Activated B cell treated with CpG ODN at 0.5 μM for 24 hours (primary cell): ENCODE measurements at regions not wholly inside any gene's neighbourhood (a gene's known extent, or its start where the extent isn't known, plus 50 kb on each side); places are given as distances from the start of the nearest gene placed in this dataset.

Experiments
- ATAC-seq: fragments of 200-7000 bp; cut with Tn5 transposase; one replicate; pipeline ENCODE4 v1.10.0; 2021; ENCODE audit warnings: low read depth, mild to moderate bottlenecking, moderate library complexity
- CTCF ChIA-PET: fragments of 350-600 bp; sonication (Branson Sonifier 250); formaldehyde crosslinking; loops from one replicate; lab custom pipeline; 2021; ENCODE audit warnings: antibody characterized with exemption; lab: Charles Lee
- POLR2A ChIA-PET: fragments of 350-600 bp; sonication (Branson Sonifier 250); formaldehyde crosslinking; loops from one replicate; lab custom pipeline; 2021; ENCODE audit warnings: antibody characterized with exemption; lab: Charles Lee
- DNase-seq: peaks from one replicate; pipeline ENCODE4 v3.0.0; 2022
- H3K27ac Mint-ChIP-seq: one replicate; pipeline ENCODE4 v1.8.0; 2020; ENCODE audit warnings: mixed read lengths
- H3K27me3 Mint-ChIP-seq: one replicate; pipeline ENCODE4 v1.8.0; 2021; ENCODE audit warnings: mixed read lengths
- H3K36me3 Mint-ChIP-seq: one replicate; pipeline ENCODE4 v1.8.0; 2021; ENCODE audit warnings: low read depth, mixed read lengths
- H3K4me1 Mint-ChIP-seq: one replicate; pipeline ENCODE4 v1.8.0; 2021; ENCODE audit warnings: mixed read lengths
- H3K4me3 Mint-ChIP-seq: one replicate; pipeline ENCODE4 v1.8.0; 2020; ENCODE audit warnings: mild to moderate bottlenecking, mixed read lengths
- H3K9me3 Mint-ChIP-seq: one replicate; pipeline ENCODE4 v1.8.0; 2020; ENCODE audit warnings: mixed read lengths
- intact Hi-C: fragments of 100-400 bp; cut with micrococcal nuclease; formaldehyde crosslinking; loops from one replicate; pipeline ENCODE4 v1.15.1; 2024
- TF ChIP-seq, protein P1 (sequence below): fragments of 200-600 bp; IDR thresholded peaks from one replicate; pipeline ENCODE4 v1.8.0; 2022; ENCODE audit warnings: antibody characterized with exemption, mild to moderate bottlenecking

DNA sequence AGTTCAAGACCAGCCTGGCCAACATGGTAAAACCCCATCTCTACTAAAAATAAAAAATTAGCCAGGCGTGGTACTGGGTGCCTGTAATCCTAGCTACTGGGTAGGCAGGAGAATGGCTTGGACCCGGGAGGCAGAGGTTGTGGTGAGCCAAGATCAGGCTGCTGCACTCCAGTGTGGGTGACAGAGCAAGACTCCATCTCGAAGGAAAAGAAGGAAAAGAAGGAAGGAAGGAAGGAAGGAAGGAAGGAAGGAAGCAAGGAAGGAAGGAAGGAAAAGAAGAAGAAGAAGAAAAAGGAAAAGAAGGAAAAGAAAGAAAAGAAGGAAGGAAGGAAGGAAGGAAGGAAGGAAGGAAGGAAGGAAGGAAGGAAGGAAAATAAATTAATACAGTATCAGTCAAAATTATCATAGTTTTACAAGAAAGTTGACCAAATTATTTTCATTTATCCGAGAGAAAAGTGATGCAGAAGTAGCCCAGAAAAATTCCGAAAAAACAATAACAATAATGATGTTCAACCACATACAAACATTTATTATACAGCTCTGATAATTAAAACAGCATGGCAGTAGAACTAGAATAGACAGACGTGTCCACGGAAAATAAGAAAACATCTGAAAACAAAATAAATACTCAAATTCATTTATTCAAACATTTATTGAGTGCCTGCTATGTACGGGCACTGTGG, 292.4 kb upstream of the MKLN1 start:
- H3K9me3 Mint-ChIP-seq = no peaks in the 10 kb centered on the region
- no peak for DNase-seq
- no peak for ATAC-seq
- POLR2A ChIA-PET = interaction anchor here (0.6 to 1.5 kb wide), 3 partner anchors 53 to 91 kb away, joined by 3 to 6 read pairs (median 4); no protein-coding TSS in a partner anchor
- H3K4me3 Mint-ChIP-seq = no peak overlapping the region
- peak overlapping the region; percentile 98 for H3K27ac Mint-ChIP-seq
- H3K4me1 Mint-ChIP-seq = peaks cover 87% of the 10 kb centered on the region
- H3K27me3 Mint-ChIP-seq = no peaks in the 10 kb centered on the region
- intact Hi-C loops = no loop called here
- CTCF ChIA-PET = interaction anchor here (6.2 kb wide), 1 partner anchor 53 kb away, joined by 128 read pairs; no protein-coding TSS in a partner anchor
- peaks cover 24% of the 10 kb centered on the region for H3K36me3 Mint-ChIP-seq
- TF ChIP-seq, protein P1, sequence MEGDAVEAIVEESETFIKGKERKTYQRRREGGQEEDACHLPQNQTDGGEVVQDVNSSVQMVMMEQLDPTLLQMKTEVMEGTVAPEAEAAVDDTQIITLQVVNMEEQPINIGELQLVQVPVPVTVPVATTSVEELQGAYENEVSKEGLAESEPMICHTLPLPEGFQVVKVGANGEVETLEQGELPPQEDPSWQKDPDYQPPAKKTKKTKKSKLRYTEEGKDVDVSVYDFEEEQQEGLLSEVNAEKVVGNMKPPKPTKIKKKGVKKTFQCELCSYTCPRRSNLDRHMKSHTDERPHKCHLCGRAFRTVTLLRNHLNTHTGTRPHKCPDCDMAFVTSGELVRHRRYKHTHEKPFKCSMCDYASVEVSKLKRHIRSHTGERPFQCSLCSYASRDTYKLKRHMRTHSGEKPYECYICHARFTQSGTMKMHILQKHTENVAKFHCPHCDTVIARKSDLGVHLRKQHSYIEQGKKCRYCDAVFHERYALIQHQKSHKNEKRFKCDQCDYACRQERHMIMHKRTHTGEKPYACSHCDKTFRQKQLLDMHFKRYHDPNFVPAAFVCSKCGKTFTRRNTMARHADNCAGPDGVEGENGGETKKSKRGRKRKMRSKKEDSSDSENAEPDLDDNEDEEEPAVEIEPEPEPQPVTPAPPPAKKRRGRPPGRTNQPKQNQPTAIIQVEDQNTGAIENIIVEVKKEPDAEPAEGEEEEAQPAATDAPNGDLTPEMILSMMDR = no peak

DNA sequence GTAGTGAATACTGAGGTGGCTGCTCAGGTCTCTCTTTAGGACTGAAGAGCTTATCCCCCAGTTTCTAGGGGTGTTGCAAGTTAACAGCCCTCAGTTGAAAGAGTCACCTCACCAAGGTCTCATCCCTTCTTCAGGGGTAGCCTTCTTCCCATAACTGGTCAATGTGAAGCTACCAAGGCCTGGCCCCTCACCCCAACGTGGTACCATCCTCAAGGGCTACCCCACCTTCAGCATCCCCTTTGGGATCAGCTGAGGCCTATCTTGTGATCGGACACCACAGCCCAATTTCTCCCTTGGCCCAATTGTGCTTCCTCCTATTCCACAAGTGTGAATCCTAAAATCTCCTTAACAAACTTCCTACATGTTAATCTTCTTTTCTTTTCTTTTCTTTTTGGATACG, 289.5 kb upstream of the MKLN1 start:
- ATAC-seq (no peak), DNase-seq (no peak)
- Mint-ChIP-seq H3K36me3 (peaks cover 37% of the 10 kb centered on the region), H3K4me1 (peaks cover 73% of the 10 kb centered on the region), H3K27ac (peak overlapping the region; percentile 66), H3K4me3 (no peak overlapping the region), H3K9me3 (no peaks in the 10 kb centered on the region), H3K27me3 (no peaks in the 10 kb centered on the region)
- intact Hi-C loops = no loop called here
- CTCF ChIA-PET = interaction anchor here (0.7 to 6.2 kb wide), 6 partner anchors 12 to 142 kb away, joined by 3 to 128 read pairs (median 4); no protein-coding TSS in a partner anchor
- POLR2A ChIA-PET = interaction anchor here (0.6 to 3.3 kb wide), 5 partner anchors 10 to 97 kb away, joined by 3 to 20 read pairs (median 3); no protein-coding TSS in a partner anchor
- TF ChIP-seq, protein P1 = no peak

DNA sequence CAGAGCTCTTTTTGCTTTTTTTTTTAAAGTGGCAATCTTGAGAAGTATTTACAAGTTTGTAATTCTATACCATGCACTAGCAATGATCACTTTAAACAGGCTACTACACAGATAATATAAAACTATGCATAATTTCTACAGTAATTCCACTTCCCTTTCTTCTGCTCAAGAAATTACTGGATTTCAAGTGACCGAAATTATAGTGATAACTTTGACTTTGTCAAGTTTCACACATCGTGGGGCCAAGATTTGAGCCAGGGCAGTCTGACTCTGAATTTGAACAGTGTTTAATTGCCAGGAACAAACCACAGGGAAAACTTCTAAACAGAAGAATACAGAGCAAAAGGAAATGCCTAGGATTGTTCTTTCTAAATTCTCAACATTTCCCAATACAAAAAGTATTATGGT, 288.3 kb upstream of the MKLN1 start:
- Mint-ChIP-seq H3K4me1 (peaks cover 63% of the 10 kb centered on the region), H3K9me3 (no peaks in the 10 kb centered on the region), H3K27ac (peak overlapping the region; percentile 76), H3K27me3 (no peaks in the 10 kb centered on the region), H3K4me3 (no peak overlapping the region), H3K36me3 (peaks cover 33% of the 10 kb centered on the region)
- intact Hi-C loops = no loop called here
- ATAC-seq (no peak), DNase-seq (no peak)
- ChIA-PET POLR2A (interaction anchor here (0.6 to 3.3 kb wide), 8 partner anchors 35 to 142 kb away, joined by 3 to 20 read pairs (median 6); no protein-coding TSS in a partner anchor), CTCF (interaction anchor here (0.9 to 6.2 kb wide), 25 partner anchors 9 to 385 kb away, joined by 3 to 128 read pairs (median 6); no protein-coding TSS in a partner anchor)
- TF ChIP-seq, protein P1 = no peak

- intact Hi-C loops = loop anchor here (1.0 kb wide), 5 partner anchors 9 to 165 kb away; no protein-coding TSS in a partner anchor
- peaks cover 33% of the 10 kb centered on the region for H3K36me3 Mint-ChIP-seq
- no peak overlapping the region for H3K4me3 Mint-ChIP-seq
- H3K27me3 Mint-ChIP-seq = no peaks in the 10 kb centered on the region
- TF ChIP-seq, protein P1 = no peak
- H3K4me1 Mint-ChIP-seq = peaks cover 59% of the 10 kb centered on the region
- peak overlapping the region; percentile 76 for H3K27ac Mint-ChIP-seq
- DNase-seq = no peak
- POLR2A ChIA-PET = interaction anchor here (0.9 to 3.3 kb wide), 10 partner anchors 16 to 142 kb away, joined by 3 to 20 read pairs (median 7); no protein-coding TSS in a partner anchor
- CTCF ChIA-PET = interaction anchor here (0.7 to 6.2 kb wide), 51 partner anchors 8 to 384 kb away, joined by 3 to 128 read pairs (median 6); no protein-coding TSS in a partner anchor
- no peaks in the 10 kb centered on the region for H3K9me3 Mint-ChIP-seq
- ATAC-seq = no peak
These were observed 287.8 kb upstream of the MKLN1 start for GRCh38 chr7:131039836-131040235.
